Superior temporal gyrus (tissue), 1 donor: ENCODE measurements at regions not wholly inside any gene's neighbourhood (a gene's known extent, or its start where the extent isn't known, plus 50 kb on each side); places are given as distances from the start of the nearest gene placed in this dataset.
A peak's percentile ranks its signal among the peaks of the same experiment; 100 is the strongest.
"Not testable (repeated sequence)": the region's sequence is repeated elsewhere in the genome, so short reads cannot be mapped to it uniquely, and the experiment has no call there.

Source experiments
- DNase-seq: peaks from one replicate; pipeline ENCODE4 v3.0.0-alpha.2; 2016; ENCODE audit errors: extremely low spot score

- DNase-seq = no peak
Observed at GRCh38 chr9:83191154-83191553, 128.2 kb upstream of the RASEF start.

GRCh38 chr9:83189026-83189425 lies 126.1 kb upstream of the RASEF start:
- DNase-seq = not testable (repeated sequence)

GRCh38 chr9:83188277-83188676 lies 125.3 kb upstream of the RASEF start:
- DNase-seq = no peak

GRCh38 chr9:83186155-83186737 lies 123.3 kb upstream of the RASEF start:
- no peak for DNase-seq

GRCh38 chr9:83185488-83186154 lies 122.7 kb upstream of the RASEF start:
- no peak for DNase-seq

- DNase-seq = no peak
Observed at GRCh38 chr9:83183621-83184020, 120.7 kb upstream of the RASEF start.

GRCh38 chr9:83182071-83182470 lies 119.1 kb upstream of the RASEF start:
- no peak for DNase-seq

GRCh38 chr9:83178717-83179116 lies 115.8 kb upstream of the RASEF start:
- DNase-seq = no peak

GRCh38 chr9:83177747-83178146 lies 114.8 kb upstream of the RASEF start:
- DNase-seq = no peak

- no peak for DNase-seq
Observed at GRCh38 chr9:83167126-83167525, 104.2 kb upstream of the RASEF start.

- DNase-seq = no peak
Observed at GRCh38 chr9:83166372-83166771, 103.4 kb upstream of the RASEF start.

- DNase-seq = no peak
Observed at GRCh38 chr9:83155733-83156132, 92.8 kb upstream of the RASEF start.

GRCh38 chr9:83154821-83155220 lies 91.9 kb upstream of the RASEF start:
- no peak for DNase-seq

- no peak for DNase-seq
Observed at GRCh38 chr9:83154087-83154736, 91.3 kb upstream of the RASEF start.

GRCh38 chr9:83153030-83153429 lies 90.1 kb upstream of the RASEF start:
- no peak for DNase-seq

GRCh38 chr9:83151627-83152137 lies 88.7 kb upstream of the RASEF start:
- DNase-seq = no peak

GRCh38 chr9:83147315-83148149 lies 84.6 kb upstream of the RASEF start:
- DNase-seq = no peak

GRCh38 chr9:83146325-83146724 lies 83.4 kb upstream of the RASEF start:
- no peak for DNase-seq

- peak; percentile 23 for DNase-seq
Observed at GRCh38 chr9:83144492-83144891, 81.5 kb upstream of the RASEF start.

- DNase-seq = no peak
Observed at GRCh38 chr9:83142389-83142788, 79.4 kb upstream of the RASEF start.

- no peak for DNase-seq
Observed at GRCh38 chr9:83141887-83142286, 78.9 kb upstream of the RASEF start.

- no peak for DNase-seq
Observed at GRCh38 chr9:83140061-83140460, 77.1 kb upstream of the RASEF start.
